Adrenal gland (tissue), 9 donors: ENCODE measurements at regions not wholly inside any gene's neighbourhood (a gene's known extent, or its start where the extent isn't known, plus 50 kb on each side); places are given as distances from the start of the nearest gene placed in this dataset.

Experiments
- DNase-seq, 7 donors: peaks; one replicate each; pipeline ENCODE4 v3.0.0-alpha.2; 2019 to 2020
- H3K27ac ChIP-seq, 5 donors: fragments of 200-600 bp; sonication (generic) in 4 of 5; 1 replicate in 3 of 5; 2 replicates in 2 of 5; pipeline versions ENCODE4 v1.5.1 to v1.8.0; 2016 to 2020; ENCODE audit warnings: mild to moderate bottlenecking in 1 of 5
- H3K27me3 ChIP-seq: fragments of 200-600 bp; 2 replicates; pipeline ENCODE4 v1.8.0; 2021
- H3K36me3 ChIP-seq, 2 donors: fragments of 200-600 bp; replicated peaks in 1 of 2; 1 replicate in 1 of 2; 2 replicates in 1 of 2; pipeline versions ENCODE4 v1.5.1 to v1.8.0; 2018 to 2022
- H3K4me1 ChIP-seq, 2 donors: fragments of 200-600 bp; replicated peaks in 1 of 2; 1 replicate in 1 of 2; 2 replicates in 1 of 2; pipeline versions ENCODE4 v1.5.1 to v1.8.0; 2018 to 2021
- H3K4me3 ChIP-seq, 4 donors: fragments of 200-600 bp; sonication (generic) in 3 of 4; one replicate each; pipeline ENCODE4 v1.5.1; 2016 to 2018
- H3K9me3 ChIP-seq, 3 donors: fragments of 200-600 bp; sonication (generic) in 1 of 3; replicated peaks in 1 of 3; 1 replicate in 2 of 3; 2 replicates in 1 of 3; pipeline versions ENCODE4 v1.5.1 to v1.8.0; 2016 to 2021
- POLR2A ChIP-seq, 2 donors: fragments of 450-650 bp; IDR thresholded peaks; one replicate each; pipeline ENCODE4 v1.6.1; 2017; ENCODE audit warnings: antibody characterized with exemption in 2 of 2, mild to moderate bottlenecking in 2 of 2, moderate library complexity in 1 of 2
- WGBS, 4 donors: extraction: QIAGEN DNeasy Blood & Tissue Kit in 2 of 4; methylation state at CpG; one replicate each; pipeline versions ENCODE4 v1.1.5 to v1.1.7; 2013 to 2017; 5-methylcytosine and 5-hydroxymethylcytosine counted together
- intact Hi-C, 2 donors: fragments of 100-400 bp; cut with DNase I; formaldehyde crosslinking; loops; one replicate each; pipeline versions ENCODE4 v1.14.1 to v1.15.0; 2022 to 2023
- TF ChIP-seq, protein P1 (sequence below), 6 experiments: fragments of 450-650 bp in 4 of 6; fragments of 200-600 bp in 2 of 6; sonication (generic) in 1 of 6; IDR thresholded peaks; 1 replicate in 5 of 6; 2 replicates in 1 of 6; pipeline versions ENCODE4 v1.5.1 to v1.8.0; 2016 to 2021; ENCODE audit warnings: antibody characterized with exemption in 6 of 6, mild to moderate bottlenecking in 2 of 6, moderate library complexity in 1 of 6
- donor health status: healthy with polysubstance abuse.
- donor health status: Bipolar disorder and iron deficiency.
- donor health status: DM: yes; HTN: yes; CAD: no.
- donor health status: DM: no; HTN: no; CAD: no.
- donor health status: DM: no; HTN: no; CAD: no.

DNA sequence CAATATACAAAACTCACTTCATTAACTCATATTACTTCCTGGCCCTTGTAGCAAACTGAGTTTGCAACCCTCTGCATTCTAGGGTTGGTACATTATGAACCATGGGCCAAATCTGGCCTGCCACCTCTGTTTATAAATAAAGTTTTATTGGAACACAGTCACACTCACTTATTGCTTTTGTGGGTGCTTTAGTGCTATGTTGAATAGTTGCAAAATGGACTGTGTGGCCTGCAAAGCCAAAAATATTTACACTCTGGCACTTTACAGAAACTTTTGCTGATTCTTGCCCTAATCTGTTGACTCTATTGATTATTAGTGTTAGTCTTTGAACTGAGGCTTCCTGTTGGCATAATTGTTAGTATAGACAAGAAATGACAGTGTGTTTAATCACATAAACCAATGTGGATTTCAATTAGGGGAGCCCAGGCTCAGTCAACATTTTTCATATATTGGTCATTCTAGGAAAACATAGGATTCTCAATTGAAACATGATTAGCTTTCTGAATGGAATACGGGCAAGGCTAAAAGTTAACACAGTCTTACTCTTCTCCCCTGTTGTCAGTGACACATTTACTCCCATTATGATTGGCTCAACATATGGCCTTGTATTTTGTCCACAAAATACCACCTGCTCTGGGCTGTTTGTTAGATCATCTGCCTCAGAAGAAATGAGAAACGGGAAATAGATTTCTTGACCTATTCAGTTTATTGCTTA, 241.9 kb upstream of the ZFP64 start:
- H3K4me3 ChIP-seq: no peak overlapping the region
- no peaks in the 10 kb centered on the region for H3K36me3 ChIP-seq
- no peak for DNase-seq
- TF ChIP-seq POLR2A (IDR thresholded peaks at IDR 0.05): no peak
- TF ChIP-seq, protein P1, sequence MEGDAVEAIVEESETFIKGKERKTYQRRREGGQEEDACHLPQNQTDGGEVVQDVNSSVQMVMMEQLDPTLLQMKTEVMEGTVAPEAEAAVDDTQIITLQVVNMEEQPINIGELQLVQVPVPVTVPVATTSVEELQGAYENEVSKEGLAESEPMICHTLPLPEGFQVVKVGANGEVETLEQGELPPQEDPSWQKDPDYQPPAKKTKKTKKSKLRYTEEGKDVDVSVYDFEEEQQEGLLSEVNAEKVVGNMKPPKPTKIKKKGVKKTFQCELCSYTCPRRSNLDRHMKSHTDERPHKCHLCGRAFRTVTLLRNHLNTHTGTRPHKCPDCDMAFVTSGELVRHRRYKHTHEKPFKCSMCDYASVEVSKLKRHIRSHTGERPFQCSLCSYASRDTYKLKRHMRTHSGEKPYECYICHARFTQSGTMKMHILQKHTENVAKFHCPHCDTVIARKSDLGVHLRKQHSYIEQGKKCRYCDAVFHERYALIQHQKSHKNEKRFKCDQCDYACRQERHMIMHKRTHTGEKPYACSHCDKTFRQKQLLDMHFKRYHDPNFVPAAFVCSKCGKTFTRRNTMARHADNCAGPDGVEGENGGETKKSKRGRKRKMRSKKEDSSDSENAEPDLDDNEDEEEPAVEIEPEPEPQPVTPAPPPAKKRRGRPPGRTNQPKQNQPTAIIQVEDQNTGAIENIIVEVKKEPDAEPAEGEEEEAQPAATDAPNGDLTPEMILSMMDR (IDR thresholded peaks at IDR 0.05): no peak
- H3K9me3 ChIP-seq: no peaks in the 10 kb centered on the region
- H3K27ac ChIP-seq: no peak overlapping the region
- WGBS, 4 donors: 82 to 96% (median 90%) methylated on average over 2 of the region's 2 CpGs
- H3K27me3 ChIP-seq: peaks cover 6% of the 10 kb centered on the region
- no peaks in the 10 kb centered on the region for H3K4me1 ChIP-seq
- intact Hi-C loops: no loop called here

DNA sequence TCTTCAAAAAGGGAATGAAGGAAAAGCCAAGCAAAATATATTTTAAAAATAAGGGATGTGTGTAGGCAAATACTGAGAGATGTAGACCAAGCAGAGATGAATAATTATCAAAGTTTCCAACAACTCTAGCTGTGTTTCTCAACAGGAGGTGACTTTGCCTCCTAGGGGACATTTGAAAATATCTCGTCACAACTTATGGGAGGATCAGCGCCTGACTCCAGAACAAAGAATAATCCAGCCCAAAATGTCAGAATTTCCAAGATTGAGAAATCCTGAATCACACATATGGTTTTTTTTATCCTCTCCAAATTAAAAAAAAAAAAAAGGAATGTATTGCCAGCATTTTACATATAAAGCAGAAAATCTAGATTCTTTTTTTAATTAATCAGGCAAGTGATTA, 241.2 kb upstream of the ZFP64 start:
- DNase-seq: no peak
- no peak overlapping the region for H3K27ac ChIP-seq
- H3K27me3 ChIP-seq: peaks cover 6% of the 10 kb centered on the region
- no peaks in the 10 kb centered on the region for H3K36me3 ChIP-seq
- no peak for TF ChIP-seq POLR2A (IDR thresholded peaks at IDR 0.05)
- TF ChIP-seq, protein P1 (IDR thresholded peaks at IDR 0.05): no peak
- H3K4me1 ChIP-seq: no peaks in the 10 kb centered on the region
- H3K9me3 ChIP-seq: no peaks in the 10 kb centered on the region
- H3K4me3 ChIP-seq: no peak overlapping the region
- 91 to 100% (median 96%) methylated on average over 2 of the region's 2 CpGs for WGBS, 4 donors
- intact Hi-C loops: no loop called here

DNA sequence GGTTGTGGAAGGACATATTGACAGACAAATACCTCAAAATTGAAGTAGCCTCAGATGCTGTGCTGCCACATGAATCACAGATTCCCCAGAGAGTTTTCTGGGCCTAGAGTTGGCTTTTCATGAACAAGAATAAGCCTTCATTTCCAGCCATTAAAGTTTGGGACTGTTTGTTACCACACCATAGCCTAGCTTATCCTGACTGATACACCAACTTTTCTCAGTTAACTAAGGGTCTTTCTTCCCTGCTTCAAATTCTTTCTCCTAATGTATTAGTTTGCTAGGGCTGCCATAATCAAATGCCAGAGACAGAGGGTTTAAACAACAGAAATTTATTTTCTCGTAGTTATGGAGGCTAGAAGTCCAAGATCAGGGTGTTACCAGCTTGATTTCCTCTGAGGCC, 237.4 kb upstream of the ZFP64 start:
- Histone ChIP-seq H3K4me3 (no peak overlapping the region), H3K27ac (no peak overlapping the region), H3K27me3 (no peaks in the 10 kb centered on the region), H3K36me3 (no peaks in the 10 kb centered on the region), H3K9me3 (no peaks in the 10 kb centered on the region), H3K4me1 (no peaks in the 10 kb centered on the region)
- no peak for DNase-seq
- intact Hi-C loops: no loop called here
- 73 to 93% (median 92%) methylated on average over 1 of the region's 1 CpG for WGBS, 4 donors
- no peak for TF ChIP-seq POLR2A (IDR thresholded peaks at IDR 0.05)
- TF ChIP-seq, protein P1 (IDR thresholded peaks at IDR 0.05): no peak

DNA sequence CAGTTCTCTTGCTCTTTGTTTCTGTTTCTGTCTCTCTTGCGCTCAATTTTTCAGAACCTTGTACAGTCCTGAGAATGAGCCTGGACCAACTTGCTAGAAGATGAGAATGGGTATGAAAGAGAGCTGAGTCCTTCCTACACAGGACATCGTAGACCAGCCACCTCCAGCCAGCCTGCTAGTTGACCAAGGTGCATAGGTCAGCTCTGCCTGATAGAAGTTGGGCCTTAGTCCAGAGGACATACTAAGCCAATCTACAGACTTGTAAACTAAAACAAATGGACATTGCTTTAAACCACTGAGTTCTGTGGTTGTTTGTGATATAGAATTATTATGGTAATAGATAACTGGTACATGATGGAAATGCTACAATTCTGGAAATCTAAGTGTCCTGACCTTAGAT, 236.4 kb upstream of the ZFP64 start:
- 89 to 93% (median 91%) methylated on average over 2 of the region's 2 CpGs for WGBS, 4 donors
- H3K27ac ChIP-seq: no peak overlapping the region
- intact Hi-C loops: no loop called here
- TF ChIP-seq, protein P1 (IDR thresholded peaks at IDR 0.05): no peak
- no peak for TF ChIP-seq POLR2A (IDR thresholded peaks at IDR 0.05)
- H3K27me3 ChIP-seq: no peaks in the 10 kb centered on the region
- no peaks in the 10 kb centered on the region for H3K36me3 ChIP-seq
- H3K9me3 ChIP-seq: no peaks in the 10 kb centered on the region
- no peak for DNase-seq
- no peaks in the 10 kb centered on the region for H3K4me1 ChIP-seq
- H3K4me3 ChIP-seq: no peak overlapping the region
